COLO829 (cell line): ENCODE measurements at regions not wholly inside any gene's neighbourhood (a gene's known extent, or its start where the extent isn't known, plus 50 kb on each side); places are given as distances from the start of the nearest gene placed in this dataset.

Source experiments
- DNase-seq: peaks from one replicate; pipeline ENCODE4 v3.0.0; 2012; ENCODE audit warnings: low spot score

DNA sequence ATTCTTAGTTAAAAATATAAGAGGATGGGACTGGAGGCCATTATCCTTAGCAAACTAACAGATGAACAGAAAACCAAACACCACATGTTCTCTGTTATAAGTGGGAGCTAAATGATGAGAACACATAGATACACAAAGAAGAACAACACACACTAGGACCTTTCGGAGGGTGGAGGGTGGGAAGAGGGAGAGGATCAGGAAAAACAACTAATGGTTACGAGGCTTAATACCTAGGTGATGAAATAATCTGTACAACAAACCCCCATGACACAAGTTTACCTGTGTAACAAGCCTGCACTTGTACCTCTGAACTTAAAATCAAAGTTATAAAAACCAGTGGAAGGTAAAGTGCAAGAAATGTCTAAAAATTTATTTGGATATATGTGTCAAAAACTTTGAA lies 1047.4 kb upstream of the C9orf72 start:
- DNase-seq: no peak

DNA sequence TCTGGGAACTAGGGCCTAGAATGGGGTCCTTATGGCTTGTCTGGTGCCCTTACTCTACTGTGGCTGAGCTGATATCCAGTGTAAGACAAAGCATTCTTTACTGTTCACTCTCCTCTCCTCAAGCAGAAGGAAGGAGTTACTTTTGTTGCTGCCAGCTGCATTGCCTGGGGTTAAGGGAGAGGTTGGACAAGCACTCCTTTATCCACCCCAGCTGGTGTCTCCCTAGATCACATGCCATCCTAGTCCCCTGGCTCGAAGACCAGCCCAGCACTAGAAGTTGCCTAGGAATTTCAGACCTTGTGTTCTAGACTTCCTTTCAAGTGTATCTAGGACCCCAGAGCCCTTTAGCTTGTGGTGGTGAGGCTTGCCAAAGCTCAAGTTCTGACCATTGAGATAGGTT lies 1051.5 kb upstream of the C9orf72 start:
- no peak for DNase-seq

DNA sequence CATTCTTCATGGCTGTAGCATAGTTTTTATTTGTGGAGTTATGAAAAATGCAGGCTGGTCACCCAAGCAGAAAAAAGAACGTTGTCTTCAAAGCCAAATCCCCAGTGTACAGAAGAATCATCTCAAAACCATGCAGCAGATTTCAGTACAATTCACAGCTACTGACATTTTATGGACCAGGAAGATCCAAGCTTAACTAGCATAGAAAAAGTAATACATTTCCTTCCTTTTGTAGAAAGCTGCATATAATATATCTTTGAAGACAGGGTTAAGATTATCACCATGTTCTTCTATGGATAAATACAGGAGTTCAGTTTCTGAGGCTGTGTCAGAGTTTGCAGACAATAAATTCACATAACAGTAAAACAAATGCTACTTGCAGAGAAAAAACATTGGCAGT lies 1054.8 kb upstream of the C9orf72 start:
- DNase-seq: no peak

DNA sequence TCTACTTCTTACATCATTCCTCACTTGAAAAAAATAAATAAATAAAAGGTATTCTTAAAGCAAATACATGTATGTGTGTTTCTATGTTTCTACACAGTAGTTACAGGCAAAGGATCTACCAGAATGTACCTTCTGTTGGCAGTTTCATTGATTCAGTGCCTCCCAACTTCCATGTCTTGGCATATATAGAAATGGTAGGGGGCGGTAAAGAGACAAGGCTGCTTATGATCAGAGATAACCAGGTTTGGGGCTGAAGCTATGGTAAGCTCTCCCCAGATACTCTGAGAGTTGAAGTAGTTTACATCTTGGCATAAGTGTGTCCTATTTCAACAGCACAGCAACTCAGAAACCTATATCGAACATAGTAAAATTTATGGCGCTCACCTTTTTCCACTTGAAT lies 1075.4 kb upstream of the C9orf72 start:
- no peak for DNase-seq

DNA sequence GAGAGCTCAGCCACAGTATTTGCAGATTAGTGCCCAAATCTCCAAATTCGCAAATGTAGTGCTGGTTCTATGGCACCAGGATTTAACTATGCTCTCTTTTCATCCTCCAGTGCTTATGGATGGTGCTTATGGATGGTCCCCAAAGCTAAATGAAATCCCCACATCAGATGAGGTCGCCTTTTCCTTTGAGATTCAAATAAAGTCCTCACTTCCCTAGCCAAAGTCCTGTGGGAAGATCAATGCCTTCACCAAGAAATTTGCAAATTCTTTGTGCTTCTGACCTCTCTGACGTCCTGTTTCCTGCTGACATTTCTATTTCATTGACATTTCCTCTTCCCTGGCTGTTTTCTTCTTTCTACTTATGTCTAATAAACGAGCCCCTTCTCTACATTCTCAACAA lies 1077.0 kb upstream of the C9orf72 start:
- DNase-seq: no peak

DNA sequence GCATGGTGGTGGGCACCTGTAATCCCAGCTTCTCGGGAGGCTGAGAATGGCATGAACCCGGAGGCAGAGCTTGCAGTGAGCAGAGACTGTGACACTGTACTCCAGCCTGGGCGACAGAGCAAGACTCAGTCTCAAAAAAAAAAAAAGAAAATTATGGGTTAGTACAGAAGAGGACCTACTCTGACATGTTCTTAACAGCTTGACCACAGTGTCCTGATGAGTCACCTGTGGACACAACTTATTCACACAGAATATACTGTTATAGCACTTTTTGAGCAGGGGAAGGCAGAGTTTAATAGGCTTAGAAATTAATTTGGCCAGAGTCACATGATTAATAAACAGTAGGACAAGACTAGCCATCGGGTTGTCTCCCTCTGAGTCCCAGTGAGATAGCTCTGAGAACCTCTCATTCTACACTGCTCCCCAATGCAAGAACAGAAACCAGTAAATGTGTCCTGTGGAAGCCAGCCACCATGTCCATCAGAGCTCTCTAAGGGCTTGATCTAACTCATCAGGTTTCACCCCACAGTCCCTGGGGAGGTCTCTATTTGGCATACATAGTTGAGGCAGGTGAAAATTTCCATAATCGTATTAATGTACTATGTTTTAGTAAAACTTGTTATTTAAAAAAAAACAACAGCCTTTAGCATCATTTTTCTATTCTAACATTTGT lies 1077.9 kb upstream of the C9orf72 start:
- DNase-seq: no peak

DNA sequence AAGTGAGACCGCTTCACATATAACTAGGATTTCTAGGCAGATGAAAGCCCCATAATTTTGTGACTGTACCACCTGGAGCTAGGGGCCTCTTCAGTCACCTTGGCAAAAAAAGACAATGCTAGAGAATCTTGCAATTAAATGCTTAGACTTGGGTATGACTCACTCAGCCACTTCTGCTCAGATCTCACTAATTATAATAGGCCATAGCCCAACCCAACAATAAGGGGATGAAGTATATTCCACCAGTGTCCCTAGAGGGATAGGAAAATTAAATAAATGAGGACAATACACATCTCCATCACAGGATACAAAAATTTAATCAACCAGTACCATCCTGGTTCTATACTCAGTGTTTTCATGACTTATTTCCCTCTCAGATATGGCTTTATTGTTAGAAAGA lies 1079.9 kb upstream of the C9orf72 start:
- no peak for DNase-seq

DNA sequence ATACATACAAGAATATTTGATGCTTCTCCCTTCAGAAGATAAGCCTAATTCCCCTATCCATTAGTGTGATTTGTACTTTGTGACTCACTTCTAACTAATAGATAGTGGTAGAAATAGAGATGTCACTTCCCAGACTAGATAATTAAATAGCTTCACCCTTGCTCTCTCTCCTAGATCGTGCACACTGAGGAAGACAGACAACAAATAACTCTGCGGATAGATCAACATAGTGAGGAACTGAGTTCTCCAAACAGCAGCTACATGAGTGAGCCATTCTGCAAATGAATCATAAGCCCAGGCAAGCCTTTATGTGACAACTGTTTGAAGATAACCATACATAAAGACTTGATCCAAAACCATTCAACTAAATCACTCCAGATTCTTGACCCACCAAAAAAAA lies 1083.4 kb upstream of the C9orf72 start:
- no peak for DNase-seq

DNA sequence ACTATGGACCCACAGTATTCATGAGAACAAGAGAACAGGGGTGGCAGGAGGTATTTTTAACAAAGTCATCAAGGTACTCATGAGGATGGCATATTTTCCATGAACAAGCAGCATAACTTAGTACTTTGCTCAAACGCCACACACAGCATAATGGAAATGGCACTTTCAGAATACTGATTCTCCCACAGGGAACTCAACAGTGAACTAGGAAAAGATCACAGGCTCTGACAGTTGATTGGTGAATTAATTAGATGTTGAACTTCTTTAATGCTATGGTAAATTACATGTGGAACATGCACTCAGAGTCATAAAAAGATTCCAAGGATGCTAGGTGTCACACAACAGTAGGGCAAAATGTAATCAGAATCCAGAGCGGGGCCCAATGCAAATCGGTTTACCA lies 1088.6 kb upstream of the C9orf72 start:
- no peak for DNase-seq

DNA sequence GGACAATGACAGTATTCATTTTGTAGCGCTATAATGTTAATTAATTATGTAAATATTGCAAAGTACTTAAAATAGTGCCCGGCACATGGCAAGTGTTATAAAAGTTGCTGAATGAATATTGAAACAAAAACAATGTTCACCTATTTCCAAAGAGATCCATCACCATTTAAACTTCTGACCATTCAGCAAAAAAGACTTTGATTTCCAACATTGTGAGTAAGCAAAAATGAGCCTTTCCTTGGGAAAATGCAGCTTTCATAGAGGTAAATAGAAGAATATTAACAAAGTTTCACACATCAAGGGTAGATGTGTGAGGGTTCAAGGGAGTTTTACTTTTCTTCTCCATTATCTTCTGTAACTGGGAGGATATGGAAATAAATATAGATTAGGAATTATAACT lies 1089.4 kb upstream of the C9orf72 start:
- no peak for DNase-seq

DNA sequence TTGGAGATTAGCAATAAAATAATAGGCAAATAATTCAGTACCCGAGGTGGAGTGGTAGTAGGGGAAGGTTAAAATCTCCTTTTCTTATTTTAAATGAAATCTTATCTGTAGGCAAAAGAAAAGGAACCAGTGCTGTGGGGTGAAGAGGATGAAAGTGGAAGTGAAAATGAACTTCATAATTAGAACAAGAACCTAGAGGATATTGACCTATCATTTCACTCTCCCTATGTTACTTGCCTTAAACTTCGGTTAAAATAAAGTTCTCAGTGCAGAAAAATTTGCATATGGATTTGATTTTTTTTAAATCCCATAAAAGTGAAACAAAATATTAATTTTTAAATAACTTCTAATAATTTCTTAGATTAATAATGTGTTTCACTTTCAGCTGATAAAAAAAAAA lies 1094.9 kb upstream of the C9orf72 start:
- DNase-seq: no peak

DNA sequence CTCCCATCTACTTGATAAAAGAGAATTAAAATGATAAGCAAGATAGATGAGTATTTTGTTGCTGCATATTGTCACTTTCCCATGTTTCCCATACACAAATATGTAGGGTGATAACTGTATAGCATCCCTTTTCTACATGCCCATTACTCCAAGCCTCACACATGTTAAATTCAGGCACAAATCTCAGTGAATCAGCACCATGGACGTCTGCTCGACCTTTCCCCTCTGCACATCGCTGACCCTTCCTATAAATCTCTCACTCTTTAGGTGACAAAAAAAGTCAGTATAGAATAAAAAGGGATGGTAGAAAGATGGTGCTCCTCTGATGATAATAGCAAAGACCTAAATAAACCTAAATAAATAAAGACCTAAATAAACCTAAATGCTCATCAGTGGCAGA lies 1097.7 kb upstream of the C9orf72 start:
- no peak for DNase-seq

DNA sequence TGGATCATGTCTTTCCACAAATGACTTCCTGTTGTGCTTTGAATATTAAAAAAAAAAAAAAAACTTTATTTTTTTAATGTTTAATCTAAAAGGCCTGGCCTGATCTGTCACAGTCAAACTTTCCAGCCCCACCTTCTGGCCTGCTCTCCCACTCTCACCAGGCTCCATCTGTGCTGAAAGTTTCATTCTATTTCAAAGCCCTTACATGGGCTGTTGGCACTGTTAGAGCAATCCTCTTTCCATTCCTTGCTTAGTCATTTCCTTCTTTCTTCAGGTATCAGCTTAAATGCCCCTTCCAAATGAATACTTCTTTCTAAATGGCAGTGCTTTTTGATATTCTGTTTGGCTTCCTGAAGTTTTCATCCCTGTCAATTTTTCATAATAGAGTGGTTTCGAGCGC lies 1104.8 kb upstream of the C9orf72 start:
- DNase-seq: no peak

DNA sequence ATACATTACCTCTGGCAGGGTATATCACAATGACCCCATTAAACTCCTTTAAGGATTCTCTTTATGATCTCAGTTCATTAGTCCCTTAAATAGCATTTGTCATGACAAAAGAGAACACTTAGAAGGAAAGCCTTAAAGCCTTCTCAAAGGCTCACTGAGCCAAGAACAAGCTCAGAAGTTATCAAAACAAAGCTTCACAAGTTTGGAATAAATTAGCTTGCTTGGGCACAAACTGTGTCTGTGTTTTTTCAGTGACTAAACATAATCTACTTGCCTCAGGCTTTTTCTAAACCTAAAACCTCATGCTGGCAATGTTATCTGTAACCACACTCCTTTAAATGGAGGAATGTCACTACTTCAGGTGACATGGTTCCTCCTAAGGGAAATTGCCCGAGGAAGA lies 1114.9 kb upstream of the C9orf72 start:
- DNase-seq: peak; percentile 2

DNA sequence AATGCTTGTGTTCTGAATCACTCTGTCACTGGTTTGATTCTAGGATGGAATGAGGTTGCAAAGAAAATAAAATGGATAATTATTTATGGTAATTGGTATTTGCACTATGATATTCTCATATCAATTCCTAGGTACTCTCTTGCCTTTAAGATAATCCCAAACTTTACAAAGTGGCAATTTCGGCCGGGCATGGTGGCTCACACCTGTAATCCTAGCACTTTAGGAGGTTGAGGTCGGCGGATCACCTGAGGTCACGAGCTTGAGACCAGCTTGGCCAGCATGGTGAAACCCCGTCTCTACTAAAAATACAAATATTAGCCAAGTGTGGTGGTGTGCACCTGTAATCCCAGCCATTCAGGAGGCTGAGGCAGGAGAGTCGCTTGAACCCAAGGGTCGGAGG lies 1118.7 kb upstream of the C9orf72 start:
- no peak for DNase-seq

DNA sequence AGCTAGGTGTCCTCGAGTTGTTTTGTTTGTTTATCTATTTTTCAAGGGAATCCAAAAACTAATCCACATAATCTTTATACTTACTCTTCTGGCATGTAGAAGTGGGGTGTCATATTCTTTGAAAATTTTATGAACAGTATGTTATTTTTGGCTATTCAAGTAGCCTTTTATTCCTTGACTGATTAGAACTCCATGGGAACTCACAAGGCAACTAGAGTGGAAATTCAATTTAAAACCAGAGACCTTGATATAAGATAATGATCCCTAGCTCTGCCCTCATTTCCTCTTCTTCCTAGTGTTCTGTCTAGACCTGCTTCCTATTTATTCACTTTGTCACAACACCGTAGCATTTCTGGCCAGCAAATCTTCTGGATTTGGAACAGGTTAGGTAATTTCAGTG lies 1123.7 kb upstream of the C9orf72 start:
- DNase-seq: no peak

DNA sequence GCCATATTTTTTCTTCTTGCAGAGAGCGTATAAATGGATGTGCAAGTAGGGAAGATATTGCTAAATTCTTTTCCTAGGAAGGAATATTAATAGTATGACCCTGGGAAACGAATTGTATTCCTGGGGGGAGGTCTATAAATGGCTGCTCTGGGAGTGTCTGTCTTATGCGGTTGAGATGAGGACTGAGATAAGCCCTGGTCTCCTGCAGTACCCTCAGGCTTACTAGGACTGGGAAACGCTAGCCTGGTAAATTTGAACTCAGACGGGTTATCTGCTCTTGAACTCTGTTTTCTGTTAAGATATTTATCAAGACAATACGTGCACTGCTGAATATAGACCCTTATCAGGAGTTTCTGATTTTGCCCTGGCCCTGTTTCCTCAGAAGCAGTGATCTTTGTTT lies 1126.4 kb upstream of the C9orf72 start:
- no peak for DNase-seq

DNA sequence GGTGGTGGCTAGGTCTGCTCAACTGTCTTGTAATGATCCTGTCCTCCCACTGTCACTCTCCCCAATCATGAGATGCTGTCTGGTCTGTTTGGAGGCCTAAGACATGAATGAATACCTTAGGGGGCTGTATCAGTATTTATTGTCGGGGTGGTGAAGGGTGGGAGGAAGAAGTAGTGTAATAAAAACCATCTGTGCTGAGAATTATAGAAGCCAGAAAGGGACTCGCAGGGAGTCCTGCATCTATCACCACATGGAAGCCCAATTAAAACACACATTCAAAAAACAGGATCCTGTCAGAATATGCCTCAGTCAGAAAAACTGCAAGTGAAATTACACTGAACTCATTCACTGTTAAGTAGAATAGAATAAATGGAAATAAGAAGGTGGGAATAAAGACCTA lies 1134.3 kb upstream of the C9orf72 start:
- DNase-seq: no peak

DNA sequence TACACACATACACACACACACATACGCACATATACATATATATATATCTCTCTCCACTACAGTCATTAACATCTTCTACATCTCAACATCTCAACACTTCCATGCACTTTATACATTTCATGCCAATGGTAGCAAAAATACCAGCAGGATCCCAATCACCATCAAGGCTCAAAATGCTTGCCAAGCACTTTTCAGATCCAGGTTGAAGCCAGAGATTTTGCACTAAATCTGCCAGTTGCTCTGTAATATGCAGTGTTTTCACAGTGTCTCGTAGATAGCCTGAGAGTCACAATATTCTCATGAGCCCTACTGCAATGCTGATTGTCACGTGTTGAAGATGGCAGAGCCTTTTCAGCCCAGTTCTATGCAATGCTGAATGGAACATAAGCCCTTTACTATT lies 1140.9 kb upstream of the C9orf72 start:
- DNase-seq: no peak

DNA sequence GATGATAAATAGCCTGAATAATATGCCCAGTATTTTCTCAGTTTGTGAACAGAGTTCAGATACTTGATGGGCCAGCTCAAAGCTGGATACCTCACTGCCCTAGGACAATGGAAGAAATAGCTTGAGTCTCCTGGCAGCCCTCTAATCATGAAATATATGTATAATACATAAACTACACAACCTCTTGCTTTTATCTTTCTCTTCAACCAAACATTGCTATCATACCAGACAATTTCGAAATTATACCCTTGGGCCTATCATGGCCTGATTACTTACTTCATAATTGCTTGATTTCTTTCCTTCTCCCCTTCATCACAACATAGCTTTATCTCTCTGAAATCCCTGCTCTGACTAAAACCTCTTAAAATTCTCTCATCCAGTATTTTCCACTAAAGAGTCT lies 1144.9 kb upstream of the C9orf72 start:
- no peak for DNase-seq

DNA sequence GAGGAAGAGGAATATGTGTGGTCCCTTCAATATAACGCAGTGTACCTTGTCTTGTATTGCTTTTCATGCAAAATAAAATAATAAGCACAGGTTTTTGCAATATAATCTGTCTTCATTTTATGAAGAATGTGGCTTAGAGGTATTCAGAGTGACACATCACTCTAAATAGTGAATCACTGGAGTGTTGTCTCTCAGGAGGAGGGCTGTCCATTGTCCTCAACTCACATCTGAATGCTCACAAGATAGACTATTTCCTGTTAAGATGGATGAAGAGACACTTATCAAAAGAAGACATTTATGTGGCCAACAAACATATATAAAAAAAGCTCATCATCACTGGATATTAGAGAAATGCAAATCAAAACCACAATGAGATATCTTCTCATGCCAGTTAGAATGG lies 1147.5 kb upstream of the C9orf72 start:
- peak; percentile 34 for DNase-seq

DNA sequence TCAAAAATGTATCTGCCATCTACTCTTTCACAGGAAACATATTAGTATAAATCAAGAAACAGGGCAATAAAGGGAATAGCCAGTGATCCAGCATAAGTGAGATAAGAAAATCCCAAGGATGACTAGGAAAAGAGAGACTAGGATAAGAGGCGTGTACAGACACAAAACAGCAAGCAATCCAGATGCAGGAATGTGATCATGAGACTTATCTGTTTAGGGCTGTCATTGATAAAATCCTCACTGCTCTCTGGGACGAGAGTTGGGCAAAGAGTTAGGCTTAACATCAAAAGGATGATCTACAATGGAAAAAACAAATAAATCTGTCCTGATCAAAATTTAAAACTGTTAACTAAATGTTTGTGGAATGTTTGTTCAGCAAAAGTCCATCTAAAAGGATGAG lies 1156.8 kb upstream of the C9orf72 start:
- no peak for DNase-seq

DNA sequence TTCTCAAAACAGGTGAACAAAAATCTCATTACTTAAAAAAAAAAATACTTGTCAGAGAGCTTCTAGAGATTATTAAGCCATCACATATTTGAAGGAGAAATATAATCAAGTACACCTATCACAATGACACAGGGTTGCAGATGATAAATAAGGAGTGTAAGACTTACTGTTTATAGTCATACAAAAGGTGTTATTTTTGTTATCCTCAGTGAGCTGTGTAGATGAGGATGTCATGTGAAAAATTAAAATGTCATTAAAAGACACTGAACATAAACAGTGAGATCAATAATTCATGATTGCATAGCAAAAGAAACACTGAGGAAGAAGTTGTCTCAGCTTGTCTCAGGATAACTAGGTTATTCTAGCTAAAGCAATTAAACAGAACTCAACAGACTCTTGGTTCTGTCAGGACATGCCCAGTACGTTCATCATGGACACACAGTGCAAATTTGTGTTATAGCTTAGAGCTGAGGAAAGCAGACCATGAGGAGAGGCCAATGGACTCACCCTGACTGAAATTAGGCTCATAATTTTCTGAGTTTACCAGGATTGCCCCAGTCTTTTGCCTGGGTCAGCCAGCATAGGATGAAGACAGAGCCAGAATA lies 1162.6 kb upstream of the C9orf72 start:
- no peak for DNase-seq

DNA sequence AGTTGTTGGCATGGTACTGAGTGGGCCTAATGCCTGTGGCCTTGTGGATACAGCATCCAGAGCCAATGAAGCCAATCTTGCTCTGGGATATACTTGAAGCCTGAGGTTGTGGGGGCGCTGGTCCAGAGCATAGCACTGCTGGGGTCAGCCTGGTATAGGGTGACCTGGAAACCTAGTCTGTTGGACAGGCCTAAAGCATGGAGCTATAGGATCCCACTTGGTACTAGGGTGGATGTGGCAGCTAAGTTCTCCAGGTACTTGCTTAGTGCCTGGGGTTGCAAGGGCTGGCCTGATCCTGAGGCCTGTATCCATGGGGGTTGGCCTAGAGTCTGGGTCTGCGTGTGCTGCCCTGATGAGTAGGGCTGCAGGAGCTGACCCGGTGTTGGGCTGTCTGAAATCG lies 1168.2 kb upstream of the C9orf72 start:
- no peak for DNase-seq
